Glomerular visceral epithelial cell (primary cell): ENCODE measurements at regions not wholly inside any gene's neighbourhood (a gene's known extent, or its start where the extent isn't known, plus 50 kb on each side); places are given as distances from the start of the nearest gene placed in this dataset.

Experiments
- DNase-seq: peaks from one replicate; pipeline ENCODE4 v3.0.0-alpha.2; 2016; ENCODE audit errors: extremely low spot score

GRCh38 chr10:108521827-108522492, 1357.5 kb upstream of the SORCS1 start:
- no peak for DNase-seq

- DNase-seq = no peak
Observed at GRCh38 chr10:108515821-108516220, 1351.3 kb upstream of the SORCS1 start.

GRCh38 chr10:108500396-108500795, 1335.9 kb upstream of the SORCS1 start:
- DNase-seq = no peak

GRCh38 chr10:108496106-108496505, 1331.6 kb upstream of the SORCS1 start:
- DNase-seq = no peak

- no peak for DNase-seq
Observed at GRCh38 chr10:108490944-108491343, 1326.4 kb upstream of the SORCS1 start.

GRCh38 chr10:108471420-108471819, 1306.9 kb upstream of the SORCS1 start:
- no peak for DNase-seq

GRCh38 chr10:108469940-108470339, 1305.4 kb upstream of the SORCS1 start:
- no peak for DNase-seq

- no peak for DNase-seq
Observed at GRCh38 chr10:108465871-108466641, 1301.5 kb upstream of the SORCS1 start.

GRCh38 chr10:108462005-108462404, 1297.5 kb upstream of the SORCS1 start:
- DNase-seq = no peak

GRCh38 chr10:108454793-108455192, 1290.3 kb upstream of the SORCS1 start:
- DNase-seq = no peak

- DNase-seq = no peak
Observed at GRCh38 chr10:108454224-108454623, 1289.7 kb upstream of the SORCS1 start.

GRCh38 chr10:108453166-108453565, 1288.7 kb upstream of the SORCS1 start:
- DNase-seq = no peak

GRCh38 chr10:108452533-108452932, 1288.0 kb upstream of the SORCS1 start:
- DNase-seq = no peak

GRCh38 chr10:108450280-108450679, 1285.8 kb upstream of the SORCS1 start:
- no peak for DNase-seq

- no peak for DNase-seq
Observed at GRCh38 chr10:108445746-108446145, 1281.2 kb upstream of the SORCS1 start.

- DNase-seq = no peak
Observed at GRCh38 chr10:108443636-108444035, 1279.1 kb upstream of the SORCS1 start.

- no peak for DNase-seq
Observed at GRCh38 chr10:108439397-108439796, 1274.9 kb upstream of the SORCS1 start.

GRCh38 chr10:108436096-108436495, 1271.6 kb upstream of the SORCS1 start:
- DNase-seq = no peak

- DNase-seq = no peak
Observed at GRCh38 chr10:108434559-108435252, 1270.2 kb upstream of the SORCS1 start.

- DNase-seq = no peak
Observed at GRCh38 chr10:108427146-108427545, 1262.6 kb upstream of the SORCS1 start.

GRCh38 chr10:108425283-108425964, 1260.9 kb upstream of the SORCS1 start:
- no peak for DNase-seq

GRCh38 chr10:108424656-108425055, 1260.2 kb upstream of the SORCS1 start:
- DNase-seq = no peak
